HCT116 (cell line): ENCODE measurements at regions not wholly inside any gene's neighbourhood (a gene's known extent, or its start where the extent isn't known, plus 50 kb on each side); places are given as distances from the start of the nearest gene placed in this dataset.

Experiments used
- ATAC-seq: fragments of 200-7000 bp; cut with Tn5 transposase; 2 replicates; pipeline ENCODE4 v1.9.1; 2020; ENCODE audit warnings: mild to moderate bottlenecking, moderate library complexity
- BruUV-seq: library from RNA; stranded (reverse); fragments of 400-500 nt; replicated peaks from 2 replicates; lab custom pipeline; 2021; lab: Mats Ljungman, UMichigan
- CTCF ChIA-PET: fragments of 300-600 bp; sonication (Branson Sonifier 250); formaldehyde crosslinking; loops from one replicate; lab custom pipeline; 2021; ENCODE audit warnings: antibody characterized with exemption; lab: Charles Lee
- POLR2A ChIA-PET: fragments of 300-600, 350-600 bp; sonication (Branson Sonifier 250); formaldehyde crosslinking; loops from one replicate; lab custom pipeline; 2021; ENCODE audit warnings: antibody characterized with exemption; lab: Charles Lee
- RAD21 ChIA-PET, 2 experiments: fragments of 300-600 bp; sonication (Branson Sonifier 250); formaldehyde crosslinking; loops; one replicate each; lab custom pipeline; 2023; ENCODE audit warnings: low total read pairs in 2 of 2; ENCODE audit not compliant: uncharacterized antibody in 2 of 2, unreplicated experiment in 2 of 2, low non-redundant PET in 1 of 2; lab: Charles Lee
- DNase-seq: peaks from one replicate; pipeline ENCODE4 v3.0.0-alpha.2; 2010; ENCODE audit warnings: low read depth, low spot score
- H2AFZ ChIP-seq: fragments of 200-600 bp; shearing (Covaris generic), sonication (generic); 2 replicates; pipeline ENCODE4 v1.6.1; 2017; ENCODE audit warnings: low read depth, mixed run types, mixed read lengths, antibody characterized with exemption, low read length; ENCODE audit not compliant: poor library complexity, severe bottlenecking
- H3K27ac ChIP-seq: 2 replicates; pipeline ENCODE4 v1.5.1; 2012; ENCODE audit warnings: low read depth, low read length
- H3K27me3 ChIP-seq: fragments of 200-600 bp; sonication (generic); 2 replicates; pipeline ENCODE4 v1.6.1; 2016; ENCODE audit warnings: mixed run types, low read length, mixed read lengths; ENCODE audit not compliant: insufficient read depth
- H3K36me3 ChIP-seq, 2 experiments: fragments of 200-500 bp in 1 of 2; fragments of 200-600 bp in 1 of 2; sonication (Bioruptor generic) in 1 of 2; sonication (generic) in 1 of 2; 2 replicates each; pipeline versions ENCODE4 v1.5.1 to v1.6.1; 2014 to 2016; ENCODE audit warnings: low read length in 2 of 2, inconsistent platforms in 1 of 2, mixed read lengths in 1 of 2, mixed run types in 1 of 2; ENCODE audit not compliant: insufficient read depth in 2 of 2, control insufficient read depth in 1 of 2
- H3K4me1 ChIP-seq, 2 experiments: fragments of 200-600 bp in 1 of 2; sonication (generic) in 1 of 2; 2 replicates each; pipeline versions ENCODE4 v1.5.1 to v1.6.1; 2012 to 2017; ENCODE audit warnings: low read length in 2 of 2, inconsistent platforms in 1 of 2, mild to moderate bottlenecking in 1 of 2, mixed read lengths in 1 of 2, mixed run types in 1 of 2, moderate library complexity in 1 of 2; ENCODE audit not compliant: insufficient read depth in 2 of 2, control insufficient read depth in 1 of 2
- H3K4me2 ChIP-seq: fragments of 200-600 bp; sonication (generic); 2 replicates; pipeline ENCODE4 v1.6.1; 2017; ENCODE audit warnings: mixed run types, low read length, mixed read lengths
- H3K4me3 ChIP-seq, 2 experiments: fragments of 200-600 bp in 1 of 2; sonication (generic) in 1 of 2; replicated peaks in 1 of 2; 2 replicates each; pipeline ENCODE4 v1.5.1; 2011 to 2016; ENCODE audit warnings: low read length in 2 of 2, control low read depth in 1 of 2, low read depth in 1 of 2, mild to moderate bottlenecking in 1 of 2, mixed read lengths in 1 of 2, mixed run types in 1 of 2
- H3K79me2 ChIP-seq: fragments of 200-600 bp; sonication (generic); 2 replicates; pipeline ENCODE4 v1.6.1; 2017; ENCODE audit warnings: mild to moderate bottlenecking, mixed run types, low read length, moderate library complexity, mixed read lengths; ENCODE audit not compliant: insufficient read depth
- H3K9ac ChIP-seq: fragments of 200-600 bp; sonication (generic); 2 replicates; pipeline ENCODE4 v1.6.1; 2016; ENCODE audit warnings: low read length, mixed read lengths
- H3K9me2 ChIP-seq: fragments of 200-600 bp; sonication (generic), shearing (Covaris generic); 2 replicates; pipeline ENCODE4 v1.6.1; 2017; ENCODE audit warnings: mixed run types, mild to moderate bottlenecking, moderate library complexity; ENCODE audit not compliant: insufficient read depth
- H3K9me3 ChIP-seq, 2 experiments: fragments of 200-500 bp in 1 of 2; fragments of 200-600 bp in 1 of 2; sonication (Bioruptor generic) in 1 of 2; sonication (generic) in 1 of 2; 2 replicates each; pipeline ENCODE4 v1.6.1; 2014 to 2017; ENCODE audit warnings: low read length in 2 of 2, mixed read lengths in 2 of 2, inconsistent platforms in 1 of 2, low read depth in 1 of 2, mild to moderate bottlenecking in 1 of 2, mixed run types in 1 of 2, moderate library complexity in 1 of 2; ENCODE audit not compliant: control insufficient read depth in 1 of 2, insufficient read depth in 1 of 2
- H4K20me1 ChIP-seq: fragments of 200-600 bp; sonication (generic), shearing (Covaris generic); 2 replicates; pipeline ENCODE4 v1.6.1; 2017; ENCODE audit warnings: mixed run types, mild to moderate bottlenecking, moderate library complexity; ENCODE audit not compliant: insufficient read depth
- ATF3 ChIP-seq: IDR thresholded peaks from 2 replicates; pipeline ENCODE4 v1.6.1; 2012
- CBX3 ChIP-seq: IDR thresholded peaks from 2 replicates; pipeline ENCODE4 v1.6.1; 2012; ENCODE audit warnings: low read depth
- CEBPB ChIP-seq: IDR thresholded peaks from 2 replicates; pipeline ENCODE4 v1.6.1; 2012; ENCODE audit warnings: low read depth
- CTCF ChIP-seq, 3 experiments: fragments of 200-600 bp in 1 of 3; sonication (generic) in 1 of 3; IDR thresholded peaks in 2 of 3; conservative IDR thresholded peaks in 1 of 3; 2 replicates each; pipeline ENCODE4 v1.5.1; 2012 to 2017; ENCODE audit warnings: low read depth in 2 of 3, low read length in 2 of 3, antibody characterized with exemption in 1 of 3, borderline replicate concordance in 1 of 3, control low read depth in 1 of 3, mild to moderate bottlenecking in 1 of 3, mixed read lengths in 1 of 3, mixed run types in 1 of 3, moderate library complexity in 1 of 3; ENCODE audit not compliant: insufficient read depth in 1 of 3
- EGR1 ChIP-seq: IDR thresholded peaks from 2 replicates; pipeline ENCODE4 v1.6.1; 2012; ENCODE audit warnings: low read depth
- ELF1 ChIP-seq: IDR thresholded peaks from 2 replicates; pipeline ENCODE4 v1.6.1; 2012; ENCODE audit warnings: low read depth, borderline replicate concordance
- EZH2 ChIP-seq: fragments of 200-600 bp; sonication (generic); IDR thresholded peaks from 2 replicates; pipeline ENCODE4 v1.6.1; 2017; ENCODE audit warnings: antibody characterized with exemption, mixed run types
- EZH2phosphoT487 ChIP-seq: fragments of 200-600 bp; IDR thresholded peaks from 2 replicates; pipeline ENCODE4 v1.6.1; 2018; ENCODE audit warnings: antibody characterized with exemption, borderline replicate concordance
- FOSL1 ChIP-seq: IDR thresholded peaks from 2 replicates; pipeline ENCODE4 v1.6.1; 2012; ENCODE audit warnings: low read depth
- JUND ChIP-seq: IDR thresholded peaks from 2 replicates; pipeline ENCODE4 v1.6.1; 2012
- POLR2AphosphoS5 ChIP-seq: IDR thresholded peaks from 2 replicates; pipeline ENCODE4 v1.6.1; 2011; ENCODE audit warnings: mild to moderate bottlenecking, low read depth, low read length, moderate library complexity
- RAD21 ChIP-seq: IDR thresholded peaks from 2 replicates; pipeline ENCODE4 v1.6.1; 2012; ENCODE audit warnings: low read depth, mild to moderate bottlenecking
- SIN3A ChIP-seq: IDR thresholded peaks from 2 replicates; pipeline ENCODE4 v1.6.1; 2012; ENCODE audit warnings: low read depth
- SP1 ChIP-seq: IDR thresholded peaks from 2 replicates; pipeline ENCODE4 v1.6.1; 2012; ENCODE audit warnings: low read depth
- SRF ChIP-seq: IDR thresholded peaks from 2 replicates; pipeline ENCODE4 v1.6.1; 2012; ENCODE audit warnings: low read depth
- YY1 ChIP-seq: IDR thresholded peaks from 2 replicates; pipeline ENCODE4 v1.6.1; 2011; ENCODE audit warnings: low read length, low read depth, moderate library complexity, mild to moderate bottlenecking; ENCODE audit not compliant: insufficient replicate concordance; ENCODE audit errors: extremely low read depth
- ZFX ChIP-seq: fragments of 450-650 bp; IDR thresholded peaks from 2 replicates; pipeline ENCODE4 v1.6.1; 2017
- ZNF274 ChIP-seq: fragments of 200-500 bp; sonication (Bioruptor generic); IDR thresholded peaks from 2 replicates; pipeline ENCODE4 v1.6.1; 2014; ENCODE audit warnings: mild to moderate bottlenecking, low read depth, low read length, inconsistent platforms
- intact Hi-C: fragments of 100-400 bp; cut with micrococcal nuclease; formaldehyde crosslinking; loops from 2 replicates; pipeline ENCODE4 v1.10.0; 2022
- TF ChIP-seq, protein P1 (sequence below): IDR thresholded peaks from 2 replicates; pipeline ENCODE4 v1.6.1; 2012; ENCODE audit warnings: low read depth
- TF ChIP-seq, protein P2 (sequence below): IDR thresholded peaks from 2 replicates; pipeline ENCODE4 v1.6.1; 2012

GRCh38 chr4:14912426-14912825, 89.9 kb upstream of the CPEB2 start:
- DNase-seq (no peak), ATAC-seq (no peak)
- H3K36me3 ChIP-seq: no peaks in the 10 kb centered on the region
- peaks cover 7% of the 10 kb centered on the region; the same call in 1 of the 2 replicates for H3K27me3 ChIP-seq
- H3K9me2 ChIP-seq: no peaks in the 10 kb centered on the region
- H3K27ac ChIP-seq: no peak overlapping the region
- no peak overlapping the region for H3K4me2 ChIP-seq
- no peak overlapping the region for H3K4me3 ChIP-seq
- CTCF ChIA-PET: no interaction called here
- RAD21 ChIA-PET: no interaction called here
- TF ChIP-seq, protein P1, sequence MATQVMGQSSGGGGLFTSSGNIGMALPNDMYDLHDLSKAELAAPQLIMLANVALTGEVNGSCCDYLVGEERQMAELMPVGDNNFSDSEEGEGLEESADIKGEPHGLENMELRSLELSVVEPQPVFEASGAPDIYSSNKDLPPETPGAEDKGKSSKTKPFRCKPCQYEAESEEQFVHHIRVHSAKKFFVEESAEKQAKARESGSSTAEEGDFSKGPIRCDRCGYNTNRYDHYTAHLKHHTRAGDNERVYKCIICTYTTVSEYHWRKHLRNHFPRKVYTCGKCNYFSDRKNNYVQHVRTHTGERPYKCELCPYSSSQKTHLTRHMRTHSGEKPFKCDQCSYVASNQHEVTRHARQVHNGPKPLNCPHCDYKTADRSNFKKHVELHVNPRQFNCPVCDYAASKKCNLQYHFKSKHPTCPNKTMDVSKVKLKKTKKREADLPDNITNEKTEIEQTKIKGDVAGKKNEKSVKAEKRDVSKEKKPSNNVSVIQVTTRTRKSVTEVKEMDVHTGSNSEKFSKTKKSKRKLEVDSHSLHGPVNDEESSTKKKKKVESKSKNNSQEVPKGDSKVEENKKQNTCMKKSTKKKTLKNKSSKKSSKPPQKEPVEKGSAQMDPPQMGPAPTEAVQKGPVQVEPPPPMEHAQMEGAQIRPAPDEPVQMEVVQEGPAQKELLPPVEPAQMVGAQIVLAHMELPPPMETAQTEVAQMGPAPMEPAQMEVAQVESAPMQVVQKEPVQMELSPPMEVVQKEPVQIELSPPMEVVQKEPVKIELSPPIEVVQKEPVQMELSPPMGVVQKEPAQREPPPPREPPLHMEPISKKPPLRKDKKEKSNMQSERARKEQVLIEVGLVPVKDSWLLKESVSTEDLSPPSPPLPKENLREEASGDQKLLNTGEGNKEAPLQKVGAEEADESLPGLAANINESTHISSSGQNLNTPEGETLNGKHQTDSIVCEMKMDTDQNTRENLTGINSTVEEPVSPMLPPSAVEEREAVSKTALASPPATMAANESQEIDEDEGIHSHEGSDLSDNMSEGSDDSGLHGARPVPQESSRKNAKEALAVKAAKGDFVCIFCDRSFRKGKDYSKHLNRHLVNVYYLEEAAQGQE: no peak
- TF ChIP-seq EZH2phosphoT487: no peak
- TF ChIP-seq JUND: no peak
- TF ChIP-seq ELF1: no peak
- TF ChIP-seq ATF3: no peak
- TF ChIP-seq SRF: no peak
- no peak for TF ChIP-seq SIN3A
- no peak for TF ChIP-seq FOSL1
- no peak for TF ChIP-seq ZFX
- no peak for TF ChIP-seq POLR2AphosphoS5
- no peak for TF ChIP-seq ZNF274
- TF ChIP-seq CEBPB: no peak
- TF ChIP-seq CTCF (IDR thresholded peaks at IDR 0.05 in 2 of 3, conservative IDR thresholded peaks at IDR 0.05 in 1 of 3; ENCODE audit: borderline replicate concordance in 1 of 3, insufficient read depth in 1 of 3, low read depth in 2 of 3, low read length in 2 of 3): no peak
- TF ChIP-seq SP1: no peak
- TF ChIP-seq YY1: no peak
- TF ChIP-seq EGR1: no peak
- no peak for TF ChIP-seq EZH2
- TF ChIP-seq, protein P2, sequence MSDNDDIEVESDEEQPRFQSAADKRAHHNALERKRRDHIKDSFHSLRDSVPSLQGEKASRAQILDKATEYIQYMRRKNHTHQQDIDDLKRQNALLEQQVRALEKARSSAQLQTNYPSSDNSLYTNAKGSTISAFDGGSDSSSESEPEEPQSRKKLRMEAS: no peak
- TF ChIP-seq CBX3: no peak
- no peak for TF ChIP-seq RAD21
- H3K4me1 ChIP-seq: peaks cover 3 to 16% of the 10 kb centered on the region in 2 experiments; a peak in 3 of 4 replicates
- no peaks in the 10 kb centered on the region for H3K9me3 ChIP-seq
- no TSS peak for BruUV-seq
- no peak overlapping the region for H3K9ac ChIP-seq
- intact Hi-C loops: no loop called here
- POLR2A ChIA-PET: no interaction called here
- H4K20me1 ChIP-seq: no peaks in the 10 kb centered on the region
- H2AFZ ChIP-seq: no peak overlapping the region
- no peaks in the 10 kb centered on the region for H3K79me2 ChIP-seq
